Activated naive CD4-positive, alpha-beta T cell treated with anti-CD3 and anti-CD28 coated beads, Interleukin-2, amount 50 U/mL, for 72 hours (primary cell): ENCODE measurements at regions not wholly inside any gene's neighbourhood (a gene's known extent, or its start where the extent isn't known, plus 50 kb on each side); places are given as distances from the start of the nearest gene placed in this dataset.

Experiments
- ATAC-seq, 2 donors: fragments of 150-1000 bp; cut with Tn5 transposase; 2 replicates each; pipeline ENCODE4 v1.10.0; 2021; ENCODE audit warnings: mild to moderate bottlenecking in 2 of 2, moderate library complexity in 2 of 2
- DNase-seq, 2 donors: peaks; one replicate each; pipeline ENCODE4 v3.0.0; 2021 to 2022; ENCODE audit warnings: low spot score in 2 of 2
- H3K27ac Mint-ChIP-seq, 2 donors: one replicate each; pipeline ENCODE4 v1.8.0; 2022; ENCODE audit warnings: mild to moderate bottlenecking in 2 of 2, mixed read lengths in 2 of 2
- H3K36me3 Mint-ChIP-seq, 2 donors: one replicate each; pipeline ENCODE4 v1.8.0; 2022; ENCODE audit warnings: mixed read lengths in 2 of 2
- H3K9me3 Mint-ChIP-seq, 2 donors: one replicate each; pipeline ENCODE4 v1.8.0; 2022; ENCODE audit warnings: mixed read lengths in 2 of 2

DNA sequence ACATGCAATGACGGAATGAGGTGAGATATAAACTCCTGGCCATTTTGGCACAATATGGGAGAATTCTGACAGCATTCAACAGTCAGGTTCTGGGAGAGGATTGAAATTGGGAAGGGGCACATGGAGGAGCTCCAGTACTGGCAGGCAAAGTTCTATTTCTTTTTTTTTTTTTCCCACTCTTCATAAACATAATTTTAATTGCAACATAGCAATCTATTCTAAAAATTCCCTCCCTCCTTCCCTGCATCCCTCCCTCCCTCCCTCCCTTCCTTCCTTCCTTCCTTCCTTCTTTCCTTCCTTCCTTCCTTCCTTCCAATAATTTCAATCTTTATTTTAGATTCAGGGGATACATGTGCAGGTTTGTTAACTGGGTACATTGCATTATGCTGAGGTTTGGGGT lies 93.2 kb downstream of the PTCSC3 start:
- ATAC-seq (no peak), DNase-seq (no peak)
- H3K9me3 Mint-ChIP-seq = peaks cover 0 to 5% of the 10 kb centered on the region in 2 donors
- H3K27ac Mint-ChIP-seq = no peak overlapping the region
- no peaks in the 10 kb centered on the region for H3K36me3 Mint-ChIP-seq

DNA sequence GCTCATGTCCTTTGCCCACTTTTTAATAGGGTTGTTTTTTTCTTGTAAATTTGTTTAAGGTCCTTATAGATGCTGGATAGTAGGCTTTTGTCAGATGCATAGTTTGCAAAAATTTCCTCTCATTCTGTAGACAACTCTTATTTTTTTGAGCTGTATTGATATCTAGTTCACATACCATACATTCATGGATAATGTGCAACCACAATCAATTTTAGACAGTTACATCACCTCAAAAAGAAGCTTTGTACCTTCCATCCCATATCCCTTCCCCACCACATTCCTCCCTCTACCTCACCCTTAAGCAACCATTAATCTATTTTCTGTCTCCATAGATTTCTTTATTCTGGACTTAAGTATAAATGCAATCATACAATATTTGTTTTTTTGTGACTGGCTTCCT lies 98.4 kb downstream of the PTCSC3 start:
- H3K36me3 Mint-ChIP-seq = no peaks in the 10 kb centered on the region
- DNase-seq (no peak), ATAC-seq (no peak)
- H3K27ac Mint-ChIP-seq = no peak overlapping the region
- no peaks in the 10 kb centered on the region for H3K9me3 Mint-ChIP-seq

DNA sequence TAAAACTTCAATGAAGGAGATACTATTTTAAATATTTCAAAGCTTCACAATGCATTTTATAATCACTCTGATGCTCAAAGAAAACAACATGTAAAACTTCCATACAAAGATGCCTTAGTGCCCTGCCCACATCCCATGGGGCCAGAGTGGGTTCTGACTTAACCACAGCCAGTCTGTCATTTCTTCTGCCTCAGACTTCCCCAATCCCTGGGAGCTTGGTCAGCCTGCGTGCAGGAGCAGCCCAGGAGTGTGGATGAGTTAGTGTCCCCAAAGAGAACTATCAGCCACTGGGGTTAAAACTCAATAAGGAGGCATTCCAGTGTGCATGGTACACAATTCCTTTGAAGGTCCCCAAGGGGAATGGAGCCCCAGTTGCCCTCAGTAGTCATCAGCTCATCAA lies 100.3 kb downstream of the PTCSC3 start:
- ATAC-seq = no peak
- Mint-ChIP-seq H3K9me3 (no peaks in the 10 kb centered on the region), H3K27ac (no peak overlapping the region), H3K36me3 (no peaks in the 10 kb centered on the region)
- DNase-seq = no peak

DNA sequence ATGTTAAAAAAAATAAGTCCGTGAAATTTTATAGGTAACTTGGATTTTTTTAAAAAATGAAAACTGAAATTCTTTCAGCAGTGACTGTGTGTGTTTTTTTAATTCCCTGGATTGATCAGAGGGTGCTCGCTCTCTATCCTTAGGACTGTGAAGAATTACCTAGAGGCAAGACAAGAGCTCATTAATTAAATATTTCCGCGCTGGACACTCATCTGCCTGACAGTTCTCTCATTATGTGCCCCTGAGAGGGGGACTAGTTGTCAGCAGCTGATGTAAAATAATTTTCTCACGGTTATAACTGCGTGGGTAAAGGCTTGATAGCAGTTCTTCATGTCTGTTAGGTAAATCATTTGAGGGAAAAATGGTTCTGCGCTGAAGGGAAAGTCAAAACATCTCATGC lies 101.3 kb downstream of the PTCSC3 start:
- no peak overlapping the region for H3K27ac Mint-ChIP-seq
- DNase-seq (no peak), ATAC-seq (no peak)
- no peaks in the 10 kb centered on the region for H3K36me3 Mint-ChIP-seq
- H3K9me3 Mint-ChIP-seq = no peaks in the 10 kb centered on the region

DNA sequence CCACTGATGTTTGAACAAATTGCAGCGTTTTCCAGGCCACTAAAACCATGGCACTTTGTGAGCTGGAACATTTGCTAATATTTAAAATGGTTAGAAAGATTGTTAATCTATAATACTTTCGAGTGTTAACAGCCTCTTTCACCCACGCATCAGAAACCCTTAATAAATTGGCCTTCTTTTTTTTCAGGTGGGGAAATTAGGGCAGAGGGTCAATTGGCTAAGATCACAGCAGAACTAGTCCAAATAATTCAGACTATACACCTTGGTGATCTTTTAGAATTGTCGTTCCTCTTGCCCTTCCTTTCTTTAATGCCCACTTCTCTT lies 105.8 kb downstream of the PTCSC3 start:
- no peak for DNase-seq
- no peaks in the 10 kb centered on the region for H3K36me3 Mint-ChIP-seq
- no peaks in the 10 kb centered on the region for H3K9me3 Mint-ChIP-seq
- no peak for ATAC-seq
- H3K27ac Mint-ChIP-seq = no peak overlapping the region

DNA sequence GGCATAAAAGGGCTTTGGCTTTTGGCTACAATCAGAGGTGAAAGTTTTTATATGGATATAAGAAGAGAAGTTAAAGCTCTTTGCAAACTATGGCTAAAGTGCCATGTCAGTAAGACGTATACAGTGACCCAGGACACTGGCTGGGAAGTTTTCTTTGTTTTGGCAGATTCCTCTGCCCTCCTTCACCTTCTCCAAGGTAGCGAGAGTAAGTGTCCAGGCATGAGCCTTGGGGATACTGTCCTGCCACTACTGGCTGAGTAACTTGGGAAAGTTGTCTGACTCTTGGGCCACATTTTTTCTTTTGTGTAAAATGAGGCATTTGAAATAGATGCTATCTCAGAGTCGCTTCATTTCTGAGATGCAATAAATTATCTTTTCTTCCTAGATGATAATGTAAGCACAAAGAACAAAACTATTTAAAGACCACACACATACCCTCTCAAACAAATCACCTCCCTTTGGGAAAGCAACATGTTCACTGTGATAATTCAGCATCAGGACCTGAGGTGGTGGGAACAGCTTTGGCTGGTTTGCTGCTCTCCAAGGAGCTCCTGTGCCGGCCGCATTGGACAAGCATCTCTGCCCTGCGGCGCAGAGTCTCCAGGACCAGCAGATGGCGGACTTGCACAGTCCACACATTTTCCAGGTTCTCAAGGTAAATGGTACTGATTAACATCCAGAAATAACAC lies 106.3 kb downstream of the PTCSC3 start:
- peak in 1 of 2 donors; percentile 78 for ATAC-seq
- DNase-seq = peak in 1 of 2 donors; percentile 54
- no peaks in the 10 kb centered on the region for H3K9me3 Mint-ChIP-seq
- H3K27ac Mint-ChIP-seq = no peak overlapping the region
- no peaks in the 10 kb centered on the region for H3K36me3 Mint-ChIP-seq

DNA sequence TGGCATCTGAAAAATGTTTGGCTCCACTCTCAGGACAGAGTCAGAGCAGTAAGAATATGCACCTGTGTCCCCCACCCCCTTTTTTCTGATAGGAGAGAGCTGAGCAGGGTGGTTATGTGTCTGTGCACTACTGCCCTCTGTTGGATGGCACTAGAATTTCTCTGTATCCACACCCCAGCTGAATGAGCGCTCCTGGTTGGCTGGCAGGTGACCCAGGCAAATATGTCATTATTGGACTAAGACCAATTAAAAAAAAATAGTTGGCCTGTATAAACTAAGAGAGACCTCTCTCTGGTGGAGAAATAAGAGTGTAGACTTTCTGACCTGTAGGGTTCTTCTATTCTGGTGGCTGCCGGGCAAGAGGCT lies 107.0 kb downstream of the PTCSC3 start:
- H3K27ac Mint-ChIP-seq = no peak overlapping the region
- DNase-seq (peak in 1 of 2 donors; percentile 48), ATAC-seq (peak; percentile 68 to 80)
- no peaks in the 10 kb centered on the region for H3K9me3 Mint-ChIP-seq
- no peaks in the 10 kb centered on the region for H3K36me3 Mint-ChIP-seq

DNA sequence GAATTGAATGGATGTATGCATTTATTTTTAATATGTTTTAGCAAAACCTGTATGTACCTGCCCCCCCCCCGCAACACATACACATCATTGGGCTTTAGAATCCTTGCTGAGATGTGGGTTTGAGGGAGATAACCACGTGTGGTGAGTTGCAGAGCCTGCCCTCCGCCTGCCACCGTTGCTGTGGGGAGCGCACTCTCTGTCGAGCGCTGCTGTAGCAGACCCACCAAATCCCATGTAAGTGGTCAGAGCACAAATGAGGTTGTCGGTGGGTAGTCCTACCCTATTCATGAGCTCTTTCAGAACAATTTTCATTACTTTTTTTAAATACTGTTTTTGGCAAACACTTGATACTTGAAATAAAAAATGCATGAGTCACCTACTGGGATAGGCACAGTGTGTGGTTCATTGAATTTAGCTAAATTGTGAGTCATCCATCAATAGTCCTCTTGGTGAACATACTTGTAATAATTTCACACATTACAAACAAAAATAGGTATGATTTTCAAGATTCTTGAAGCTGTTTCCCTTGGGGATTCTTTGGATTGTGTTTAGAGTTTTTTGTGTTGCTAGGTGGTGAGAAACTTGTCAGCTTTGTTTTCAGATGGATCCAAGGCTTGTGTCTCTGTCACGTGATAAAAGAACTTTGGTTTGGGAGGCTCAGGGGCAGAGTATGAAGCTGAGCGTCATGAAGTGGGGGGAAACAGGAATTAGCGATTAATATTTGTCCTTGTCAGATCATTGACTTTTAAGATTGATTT lies 107.6 kb downstream of the PTCSC3 start:
- ATAC-seq (peak in 1 of 2 donors; percentile 16), DNase-seq (no peak)
- no peaks in the 10 kb centered on the region for H3K9me3 Mint-ChIP-seq
- H3K27ac Mint-ChIP-seq = no peak overlapping the region
- H3K36me3 Mint-ChIP-seq = no peaks in the 10 kb centered on the region

DNA sequence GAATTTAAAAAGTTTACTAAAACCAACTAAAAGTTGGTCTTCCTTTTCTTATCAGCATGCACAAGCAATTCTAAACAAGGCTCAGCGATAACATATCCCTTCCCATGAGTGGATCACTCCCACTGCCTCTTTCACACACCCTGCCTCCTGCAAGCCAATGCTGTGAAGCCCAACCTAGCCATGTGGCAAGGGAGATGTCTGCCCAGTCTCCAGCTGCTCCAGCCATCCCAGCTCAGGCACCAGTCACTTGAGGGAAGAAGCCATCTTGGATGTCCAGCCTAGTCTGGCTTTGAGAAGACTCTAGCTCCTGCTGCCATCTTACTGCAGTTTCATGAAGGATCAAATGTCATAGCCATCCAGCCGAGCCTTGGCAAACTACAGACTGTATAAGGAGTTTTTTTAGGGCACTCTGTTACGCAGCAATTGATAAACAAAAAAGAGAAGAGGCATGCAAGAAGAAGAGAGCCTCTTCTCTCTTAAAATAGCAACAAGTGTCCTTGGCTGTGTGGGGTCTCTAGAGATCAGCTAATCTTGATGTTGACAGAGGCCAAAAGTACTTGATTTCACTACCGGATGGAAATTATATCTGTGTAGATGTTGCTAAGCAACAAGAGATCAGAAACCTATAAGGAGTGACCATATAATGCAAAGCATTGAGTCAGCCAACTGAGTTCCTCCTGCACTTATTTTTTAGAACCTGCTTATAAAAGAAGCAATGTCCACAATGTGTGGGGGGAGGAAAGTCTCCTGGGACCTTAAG lies 108.9 kb downstream of the PTCSC3 start:
- no peak for DNase-seq
- no peaks in the 10 kb centered on the region for H3K9me3 Mint-ChIP-seq
- no peak for ATAC-seq

DNA sequence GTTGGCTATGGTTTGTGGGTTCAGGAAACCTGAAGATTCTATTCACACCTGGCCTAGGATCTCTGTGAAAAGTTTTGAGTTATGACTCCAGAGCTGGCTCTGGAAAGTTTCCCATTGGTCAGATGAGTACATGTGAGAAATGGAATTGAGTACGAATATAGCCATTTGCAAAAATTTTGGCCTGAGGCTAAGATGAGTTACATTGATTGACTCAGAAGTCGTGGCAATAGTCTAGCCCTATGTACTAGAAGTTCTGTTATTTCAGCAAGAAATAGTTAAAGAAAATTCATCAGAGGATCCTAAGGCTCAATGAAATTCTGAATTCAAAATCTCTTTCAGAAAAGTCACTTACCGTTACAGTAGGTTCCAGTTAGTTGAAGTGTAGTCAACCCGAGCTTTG lies 109.9 kb downstream of the PTCSC3 start:
- DNase-seq (no peak), ATAC-seq (no peak)
- H3K9me3 Mint-ChIP-seq = no peaks in the 10 kb centered on the region
- no peak overlapping the region for H3K27ac Mint-ChIP-seq
- no peaks in the 10 kb centered on the region for H3K36me3 Mint-ChIP-seq

More for the DNA sequence above, 108.9 kb downstream of the PTCSC3 start:
- no peaks in the 10 kb centered on the region for H3K36me3 Mint-ChIP-seq
- H3K27ac Mint-ChIP-seq = no peak overlapping the region

DNA sequence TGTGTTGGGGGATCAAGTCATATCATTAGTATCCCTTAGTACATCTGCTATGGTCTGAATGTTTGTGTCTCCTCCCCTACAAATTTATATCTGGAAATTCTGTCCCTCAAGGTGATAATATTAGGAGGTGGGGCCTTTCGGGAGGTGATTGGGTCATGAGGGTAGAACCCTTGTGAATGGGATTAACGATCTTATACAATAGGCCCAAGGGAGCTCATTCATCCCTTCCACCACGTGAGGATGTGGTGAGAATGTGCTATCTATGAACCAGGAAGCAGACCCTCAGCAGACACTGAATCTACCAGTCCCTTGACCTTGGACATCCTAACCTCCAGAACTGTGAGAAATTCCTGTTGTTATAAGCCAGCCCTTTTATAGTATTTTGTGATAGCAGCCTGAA lies 110.7 kb downstream of the PTCSC3 start:
- Mint-ChIP-seq H3K36me3 (no peaks in the 10 kb centered on the region), H3K27ac (no peak overlapping the region), H3K9me3 (no peaks in the 10 kb centered on the region)
- no peak for DNase-seq
- no peak for ATAC-seq

DNA sequence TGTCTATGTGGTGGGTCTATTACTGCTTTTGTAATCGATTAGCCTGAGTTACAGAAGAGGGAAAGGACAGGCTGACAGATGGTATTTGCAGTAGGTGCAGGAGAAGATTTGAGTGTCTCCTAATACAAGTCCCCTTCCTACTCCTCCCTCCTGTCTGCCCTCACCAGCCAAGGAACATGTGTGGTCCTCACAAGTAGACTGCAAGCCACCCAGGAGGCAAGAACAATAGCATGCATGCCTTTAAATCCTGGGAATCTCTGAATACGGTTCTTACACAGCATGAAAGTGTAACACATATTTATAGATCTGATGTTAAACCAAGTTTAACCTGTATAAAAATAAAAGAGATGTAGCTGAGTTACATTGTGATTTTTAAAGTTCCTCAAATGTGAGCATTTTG lies 117.0 kb downstream of the PTCSC3 start:
- ATAC-seq = no peak
- Mint-ChIP-seq H3K36me3 (no peaks in the 10 kb centered on the region), H3K9me3 (no peaks in the 10 kb centered on the region), H3K27ac (no peak overlapping the region)
- DNase-seq = no peak

DNA sequence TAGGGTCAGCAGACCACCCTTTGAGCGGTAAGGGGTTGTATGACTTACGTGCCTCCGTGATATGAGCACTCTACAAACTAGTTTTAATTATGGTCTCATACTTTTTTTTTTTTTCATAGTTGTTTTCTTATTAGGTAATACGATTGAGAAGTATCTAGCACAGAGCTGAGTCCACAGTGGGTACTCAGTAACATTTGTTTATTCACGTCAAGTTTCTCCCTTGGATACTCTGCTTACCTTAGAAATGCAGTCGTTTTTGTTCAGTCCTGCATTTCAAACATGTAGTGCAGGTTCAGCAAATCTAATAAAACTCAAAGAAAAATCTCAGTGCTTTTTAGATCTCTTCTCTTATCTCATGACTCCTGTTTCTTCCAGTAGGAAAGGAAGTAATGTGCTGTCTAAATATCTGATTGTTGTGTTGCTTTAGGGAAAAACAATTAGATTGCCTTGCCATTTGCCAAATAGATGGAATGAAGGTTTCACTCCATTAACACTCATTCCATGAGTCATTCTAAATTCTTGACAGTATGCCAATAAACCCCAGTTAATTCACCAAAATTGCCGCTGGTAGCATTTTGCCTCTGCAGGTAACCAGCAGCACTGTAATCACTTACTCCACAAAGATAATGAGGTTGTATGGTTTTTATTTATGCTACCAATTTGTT lies 118.9 kb downstream of the PTCSC3 start:
- H3K27ac Mint-ChIP-seq = no peak overlapping the region
- DNase-seq (no peak), ATAC-seq (no peak)
- H3K36me3 Mint-ChIP-seq = no peaks in the 10 kb centered on the region
- H3K9me3 Mint-ChIP-seq = no peaks in the 10 kb centered on the region

DNA sequence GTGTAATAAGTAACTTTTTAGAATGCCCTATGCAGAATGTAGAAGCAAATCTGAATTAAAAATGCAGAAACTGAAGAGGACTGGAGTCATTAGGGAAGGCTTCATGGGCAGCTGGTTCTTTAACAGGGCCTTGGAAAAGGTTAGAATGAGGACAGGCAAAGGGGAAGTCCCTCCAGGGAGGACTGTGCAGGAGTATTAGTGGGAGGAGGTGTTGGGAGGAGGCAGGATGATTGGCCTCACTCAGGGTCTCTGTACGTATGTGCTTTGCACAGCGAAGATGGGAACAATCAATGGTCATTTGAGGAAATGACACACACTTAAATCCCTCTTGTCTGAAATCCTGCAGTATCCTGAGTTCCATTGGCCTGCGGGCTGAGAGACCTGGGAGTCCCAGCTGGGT lies 119.7 kb downstream of the PTCSC3 start:
- H3K9me3 Mint-ChIP-seq = no peaks in the 10 kb centered on the region
- H3K36me3 Mint-ChIP-seq = no peaks in the 10 kb centered on the region
- ATAC-seq (no peak), DNase-seq (no peak)
- H3K27ac Mint-ChIP-seq = no peak overlapping the region

DNA sequence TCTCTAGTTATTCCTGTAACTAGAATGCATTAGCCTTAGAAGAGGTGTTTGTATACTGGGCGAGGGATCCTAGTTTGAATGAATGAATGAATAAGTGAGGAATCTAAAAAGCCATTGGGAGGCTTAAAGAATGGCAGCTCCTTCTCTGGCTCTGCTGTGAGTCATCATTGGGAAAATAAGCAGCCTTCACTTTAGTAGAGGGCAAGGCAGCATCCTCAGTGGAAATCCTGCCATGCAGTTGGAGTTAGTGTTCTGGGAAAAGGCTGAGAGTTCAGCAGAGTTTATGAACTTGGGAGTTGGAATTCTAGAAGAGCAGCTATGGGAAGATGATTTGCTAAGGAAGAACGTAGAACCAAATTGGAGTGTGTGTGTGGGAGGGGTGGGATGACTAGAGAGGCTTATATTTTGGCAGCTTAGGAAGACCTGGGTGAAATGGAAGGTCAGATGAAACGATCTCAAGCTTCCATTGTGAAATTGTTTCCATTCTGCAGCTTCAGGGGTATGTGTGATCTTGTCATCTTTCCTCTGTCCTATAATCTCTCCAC lies 120.8 kb downstream of the PTCSC3 start:
- DNase-seq (no peak), ATAC-seq (no peak)
- Mint-ChIP-seq H3K36me3 (no peaks in the 10 kb centered on the region), H3K27ac (no peak overlapping the region), H3K9me3 (no peaks in the 10 kb centered on the region)

DNA sequence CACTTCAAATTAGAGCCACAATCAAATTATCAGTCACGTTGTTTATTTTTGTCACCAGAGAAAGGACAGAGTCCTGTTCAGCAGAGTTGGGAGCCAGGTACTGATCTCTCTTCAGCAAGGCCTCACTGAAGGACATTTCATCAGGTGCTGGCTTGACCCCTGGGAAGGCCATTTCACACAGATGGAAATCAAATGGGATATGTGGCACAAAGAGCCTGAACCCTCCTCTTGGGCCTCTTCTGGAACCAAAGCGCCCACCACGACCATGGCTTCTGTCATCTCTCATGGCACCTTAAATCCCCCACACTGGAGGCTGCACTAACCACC lies 121.5 kb downstream of the PTCSC3 start:
- DNase-seq (no peak), ATAC-seq (no peak)
- no peaks in the 10 kb centered on the region for H3K9me3 Mint-ChIP-seq
- no peaks in the 10 kb centered on the region for H3K36me3 Mint-ChIP-seq
- H3K27ac Mint-ChIP-seq = no peak overlapping the region

DNA sequence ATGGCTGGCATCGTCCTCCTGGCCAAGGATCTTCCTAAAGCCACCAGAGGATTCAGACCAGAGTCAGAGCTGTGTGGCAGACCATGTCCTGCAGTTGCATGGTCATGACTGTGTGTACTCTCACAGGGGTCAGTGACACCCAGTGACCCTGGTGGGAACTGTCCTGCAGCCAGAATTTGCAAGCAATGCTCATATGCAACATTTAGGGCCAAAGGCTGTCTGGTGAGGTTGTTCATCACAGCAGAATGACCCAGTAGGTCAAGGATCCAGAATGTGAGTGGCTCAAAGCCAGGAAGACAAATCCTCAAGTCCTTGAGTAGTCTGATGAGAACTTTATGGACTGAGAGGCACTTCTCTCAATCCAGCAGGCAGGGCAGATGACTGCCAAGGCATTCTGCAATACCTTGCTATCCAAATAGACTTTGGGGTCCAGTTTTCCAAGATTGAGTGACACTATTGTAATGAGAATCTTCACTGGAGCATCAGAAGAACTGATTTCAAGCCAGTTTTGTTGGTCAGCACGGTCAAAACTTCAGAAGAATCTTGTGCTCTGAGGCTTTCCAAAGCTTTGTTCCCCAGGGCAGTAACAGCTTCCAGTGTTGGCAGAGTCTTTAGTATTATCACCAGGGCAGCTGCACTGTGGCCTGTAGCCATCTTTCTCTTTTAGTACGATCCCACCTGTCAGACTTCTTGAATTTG lies 122.0 kb downstream of the PTCSC3 start:
- DNase-seq (no peak), ATAC-seq (no peak)
- H3K36me3 Mint-ChIP-seq = no peaks in the 10 kb centered on the region
- no peaks in the 10 kb centered on the region for H3K9me3 Mint-ChIP-seq
- H3K27ac Mint-ChIP-seq = no peak overlapping the region
